ENCODE measurements at regions not wholly inside any gene's neighbourhood (a gene's known extent, or its start where the extent isn't known, plus 50 kb on each side); places are given as distances from the start of the nearest gene placed in this dataset.

DNA sequence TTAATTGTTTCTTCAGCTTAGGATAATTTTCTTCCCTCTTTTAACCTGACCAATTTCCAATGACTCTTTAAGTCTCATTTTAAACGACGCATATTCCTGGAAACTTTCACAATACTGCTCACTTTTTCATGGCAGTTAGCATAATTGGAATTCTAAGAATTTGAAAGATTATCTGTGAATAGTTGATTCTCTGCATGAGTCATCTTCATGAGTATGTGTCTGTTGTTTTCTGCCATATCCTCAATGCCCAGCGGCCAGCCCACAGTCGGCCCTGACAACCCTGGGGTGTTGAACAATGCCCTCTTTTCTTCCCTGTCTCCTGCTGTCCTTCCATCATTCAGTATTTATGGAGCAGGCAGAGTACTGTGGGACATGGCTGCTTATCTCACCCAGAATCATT, 554.2 kb downstream of the CDH26 start:
- H3K9me2 ChIP-seq (replicated peaks; ENCODE audit: insufficient read depth, low read length), result no peaks in the 10 kb centered on the region
- no peaks in the 10 kb centered on the region for H4K20me1 ChIP-seq (ENCODE audit: insufficient read depth, low read depth, low read length)
- no peaks in the 10 kb centered on the region for H3K9me3 ChIP-seq (ENCODE audit: low read length)
- no peaks in the 10 kb centered on the region for H3K79me2 ChIP-seq (ENCODE audit: low read length)
- H3K27ac ChIP-seq (ENCODE audit: low read length), result no peak overlapping the region
- H3K4me3 ChIP-seq (ENCODE audit: low read length), result no peak overlapping the region
- H3K36me3 ChIP-seq (ENCODE audit: insufficient read depth, low read length), result no peaks in the 10 kb centered on the region
- H3K4me2 ChIP-seq (ENCODE audit: low read depth, low read length, poor library complexity, severe bottlenecking), result no peak overlapping the region
- H3K27me3 ChIP-seq (ENCODE audit: low read length), result no peaks in the 10 kb centered on the region
- no peak overlapping the region for H2AFZ ChIP-seq (ENCODE audit: low read length)
- no peaks in the 10 kb centered on the region for H3K4me1 ChIP-seq (ENCODE audit: low read length)
- DNase-seq, result no peak
- no peak overlapping the region for H3K9ac ChIP-seq (ENCODE audit: low read length)

DNA sequence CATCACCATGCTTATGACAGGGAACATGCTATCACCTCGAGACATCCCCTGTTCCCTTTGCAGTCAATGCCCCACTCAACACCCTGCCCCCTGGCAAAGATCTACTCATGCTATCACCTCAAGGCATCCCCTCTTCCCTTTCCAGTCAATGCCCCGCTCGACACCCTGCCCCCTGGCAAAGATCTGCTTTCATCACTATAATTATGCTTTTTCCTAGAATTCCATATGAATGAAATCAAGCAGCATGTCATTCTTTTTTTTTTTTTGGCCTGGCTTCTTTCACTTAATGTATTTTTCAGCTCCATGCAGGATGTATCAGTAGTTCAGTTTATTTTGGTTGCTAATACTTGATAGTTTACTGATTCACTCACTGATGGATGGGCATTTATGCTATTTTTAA, 554.9 kb downstream of the CDH26 start:
- no peaks in the 10 kb centered on the region for H3K36me3 ChIP-seq (ENCODE audit: insufficient read depth, low read length)
- H3K79me2 ChIP-seq (ENCODE audit: low read length), result no peaks in the 10 kb centered on the region
- no peak overlapping the region for H3K9ac ChIP-seq (ENCODE audit: low read length)
- H3K27me3 ChIP-seq (ENCODE audit: low read length), result no peaks in the 10 kb centered on the region
- no peaks in the 10 kb centered on the region for H3K9me3 ChIP-seq (ENCODE audit: low read length)
- no peak for DNase-seq
- no peaks in the 10 kb centered on the region for H3K9me2 ChIP-seq (replicated peaks; ENCODE audit: insufficient read depth, low read length)
- no peaks in the 10 kb centered on the region for H3K4me1 ChIP-seq (ENCODE audit: low read length)
- no peak overlapping the region for H3K4me2 ChIP-seq (ENCODE audit: low read depth, low read length, poor library complexity, severe bottlenecking)
- H3K4me3 ChIP-seq (ENCODE audit: low read length), result no peak overlapping the region
- no peak overlapping the region for H2AFZ ChIP-seq (ENCODE audit: low read length)
- no peak overlapping the region for H3K27ac ChIP-seq (ENCODE audit: low read length)
- H4K20me1 ChIP-seq (ENCODE audit: insufficient read depth, low read depth, low read length), result no peaks in the 10 kb centered on the region

- Histone ChIP-seq H3K27me3 (ENCODE audit: low read length) (no peaks in the 10 kb centered on the region), H4K20me1 (ENCODE audit: insufficient read depth, low read depth, low read length) (no peaks in the 10 kb centered on the region), H3K4me3 (ENCODE audit: low read length) (no peak overlapping the region), H3K9me2 (replicated peaks; ENCODE audit: insufficient read depth, low read length) (no peaks in the 10 kb centered on the region), H3K27ac (ENCODE audit: low read length) (no peak overlapping the region), H3K36me3 (ENCODE audit: insufficient read depth, low read length) (no peaks in the 10 kb centered on the region), H3K4me2 (ENCODE audit: low read depth, low read length, poor library complexity, severe bottlenecking) (no peak overlapping the region), H3K4me1 (ENCODE audit: low read length) (no peaks in the 10 kb centered on the region), H3K79me2 (ENCODE audit: low read length) (no peaks in the 10 kb centered on the region), H3K9ac (ENCODE audit: low read length) (no peak overlapping the region), H3K9me3 (ENCODE audit: low read length) (no peaks in the 10 kb centered on the region), H2AFZ (ENCODE audit: low read length) (no peak overlapping the region)
- no peak for DNase-seq
Observed at GRCh38 chr20:60516442-60516841, 558.2 kb downstream of the CDH26 start.

- H3K4me1 ChIP-seq (ENCODE audit: low read length), result no peaks in the 10 kb centered on the region
- no peak overlapping the region for H2AFZ ChIP-seq (ENCODE audit: low read length)
- H3K27ac ChIP-seq (ENCODE audit: low read length), result no peak overlapping the region
- no peaks in the 10 kb centered on the region for H3K36me3 ChIP-seq (ENCODE audit: insufficient read depth, low read length)
- no peaks in the 10 kb centered on the region for H3K27me3 ChIP-seq (ENCODE audit: low read length)
- H3K4me3 ChIP-seq (ENCODE audit: low read length), result no peak overlapping the region
- DNase-seq, result no peak
- H3K9me2 ChIP-seq (replicated peaks; ENCODE audit: insufficient read depth, low read length), result no peaks in the 10 kb centered on the region
- H3K9me3 ChIP-seq (ENCODE audit: low read length), result no peaks in the 10 kb centered on the region
- no peak overlapping the region for H3K9ac ChIP-seq (ENCODE audit: low read length)
- H3K79me2 ChIP-seq (ENCODE audit: low read length), result no peaks in the 10 kb centered on the region
- no peaks in the 10 kb centered on the region for H4K20me1 ChIP-seq (ENCODE audit: insufficient read depth, low read depth, low read length)
- no peak overlapping the region for H3K4me2 ChIP-seq (ENCODE audit: low read depth, low read length, poor library complexity, severe bottlenecking)
Observed at GRCh38 chr20:60518022-60518421, 559.8 kb downstream of the CDH26 start.

- Histone ChIP-seq H3K27me3 (ENCODE audit: low read length) (no peaks in the 10 kb centered on the region), H3K4me1 (ENCODE audit: low read length) (no peaks in the 10 kb centered on the region), H3K4me2 (ENCODE audit: low read depth, low read length, poor library complexity, severe bottlenecking) (no peak overlapping the region), H3K9me3 (ENCODE audit: low read length) (no peaks in the 10 kb centered on the region), H3K36me3 (ENCODE audit: insufficient read depth, low read length) (no peaks in the 10 kb centered on the region), H3K9ac (ENCODE audit: low read length) (no peak overlapping the region), H3K27ac (ENCODE audit: low read length) (no peak overlapping the region), H3K79me2 (ENCODE audit: low read length) (no peaks in the 10 kb centered on the region), H2AFZ (ENCODE audit: low read length) (no peak overlapping the region), H4K20me1 (ENCODE audit: insufficient read depth, low read depth, low read length) (no peaks in the 10 kb centered on the region), H3K4me3 (ENCODE audit: low read length) (no peak overlapping the region), H3K9me2 (replicated peaks; ENCODE audit: insufficient read depth, low read length) (no peaks in the 10 kb centered on the region)
- no peak for DNase-seq
Observed at GRCh38 chr20:60525397-60525796, 567.2 kb downstream of the CDH26 start.

DNA sequence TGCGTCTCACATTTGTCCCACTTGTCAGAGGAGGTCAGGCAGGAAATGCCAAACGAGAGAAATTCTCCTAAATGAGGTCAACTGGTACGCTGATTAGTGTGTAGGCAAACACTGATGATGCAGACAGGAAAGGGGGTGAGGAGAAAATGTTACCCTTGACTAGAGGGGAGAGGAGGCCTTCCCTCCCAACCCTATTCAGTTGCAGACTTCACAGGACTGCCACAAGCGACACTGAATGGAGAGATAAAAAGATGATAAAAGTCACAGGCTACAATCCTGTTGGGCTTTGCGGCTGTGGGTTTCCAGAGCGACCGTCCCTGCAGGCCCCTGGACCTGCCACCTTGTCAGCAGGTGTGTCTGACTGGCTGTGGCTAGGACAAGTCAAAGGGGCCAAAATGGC, 569.4 kb downstream of the CDH26 start:
- H3K27ac ChIP-seq (ENCODE audit: low read length), result no peak overlapping the region
- H3K9me2 ChIP-seq (replicated peaks; ENCODE audit: insufficient read depth, low read length), result no peaks in the 10 kb centered on the region
- H3K9me3 ChIP-seq (ENCODE audit: low read length), result no peaks in the 10 kb centered on the region
- H3K4me1 ChIP-seq (ENCODE audit: low read length), result no peaks in the 10 kb centered on the region
- no peaks in the 10 kb centered on the region for H3K27me3 ChIP-seq (ENCODE audit: low read length)
- no peak overlapping the region for H2AFZ ChIP-seq (ENCODE audit: low read length)
- H3K4me3 ChIP-seq (ENCODE audit: low read length), result no peak overlapping the region
- no peak overlapping the region for H3K9ac ChIP-seq (ENCODE audit: low read length)
- no peaks in the 10 kb centered on the region for H4K20me1 ChIP-seq (ENCODE audit: insufficient read depth, low read depth, low read length)
- no peak for DNase-seq
- H3K36me3 ChIP-seq (ENCODE audit: insufficient read depth, low read length), result no peaks in the 10 kb centered on the region
- H3K79me2 ChIP-seq (ENCODE audit: low read length), result no peaks in the 10 kb centered on the region
- H3K4me2 ChIP-seq (ENCODE audit: low read depth, low read length, poor library complexity, severe bottlenecking), result no peak overlapping the region

GRCh38 chr20:60528141-60528540, 569.9 kb downstream of the CDH26 start:
- no peak for DNase-seq

DNA sequence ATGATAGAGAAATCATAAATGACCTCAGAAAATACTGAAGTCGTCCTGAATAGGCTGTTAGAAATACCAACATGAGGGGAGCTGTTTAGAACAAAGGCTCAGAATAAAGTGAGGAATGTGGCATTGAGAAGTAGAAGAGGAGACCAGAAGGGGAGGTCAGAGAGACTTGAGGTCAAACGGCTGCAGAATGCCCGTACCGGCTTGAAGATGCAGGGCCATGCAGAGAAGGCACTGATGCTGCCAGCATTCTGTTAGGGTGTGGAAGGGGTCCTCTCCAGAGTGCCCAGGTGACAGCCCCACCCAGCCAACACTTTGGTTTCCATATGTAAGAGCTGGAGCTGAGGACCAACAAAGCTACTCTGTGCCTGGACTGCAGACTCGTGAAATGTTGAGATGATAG, 570.9 kb downstream of the CDH26 start:
- no peaks in the 10 kb centered on the region for H3K36me3 ChIP-seq (ENCODE audit: insufficient read depth, low read length)
- H3K4me3 ChIP-seq (ENCODE audit: low read length), result no peak overlapping the region
- no peaks in the 10 kb centered on the region for H3K27me3 ChIP-seq (ENCODE audit: low read length)
- H3K27ac ChIP-seq (ENCODE audit: low read length), result no peak overlapping the region
- H3K9me2 ChIP-seq (replicated peaks; ENCODE audit: insufficient read depth, low read length), result no peaks in the 10 kb centered on the region
- H3K79me2 ChIP-seq (ENCODE audit: low read length), result no peaks in the 10 kb centered on the region
- no peaks in the 10 kb centered on the region for H3K9me3 ChIP-seq (ENCODE audit: low read length)
- no peaks in the 10 kb centered on the region for H3K4me1 ChIP-seq (ENCODE audit: low read length)
- no peak for DNase-seq
- no peak overlapping the region for H3K9ac ChIP-seq (ENCODE audit: low read length)
- H4K20me1 ChIP-seq (ENCODE audit: insufficient read depth, low read depth, low read length), result no peaks in the 10 kb centered on the region
- H2AFZ ChIP-seq (ENCODE audit: low read length), result no peak overlapping the region
- no peak overlapping the region for H3K4me2 ChIP-seq (ENCODE audit: low read depth, low read length, poor library complexity, severe bottlenecking)

More at GRCh38 chr20:60528141-60528540, 569.9 kb downstream of the CDH26 start:
- Histone ChIP-seq H3K79me2 (ENCODE audit: low read length) (no peaks in the 10 kb centered on the region), H3K4me2 (ENCODE audit: low read depth, low read length, poor library complexity, severe bottlenecking) (no peak overlapping the region), H3K9me2 (replicated peaks; ENCODE audit: insufficient read depth, low read length) (no peaks in the 10 kb centered on the region), H3K27ac (ENCODE audit: low read length) (no peak overlapping the region), H4K20me1 (ENCODE audit: insufficient read depth, low read depth, low read length) (no peaks in the 10 kb centered on the region), H3K27me3 (ENCODE audit: low read length) (no peaks in the 10 kb centered on the region), H2AFZ (ENCODE audit: low read length) (no peak overlapping the region), H3K9ac (ENCODE audit: low read length) (no peak overlapping the region), H3K9me3 (ENCODE audit: low read length) (no peaks in the 10 kb centered on the region), H3K4me3 (ENCODE audit: low read length) (no peak overlapping the region), H3K36me3 (ENCODE audit: insufficient read depth, low read length) (no peaks in the 10 kb centered on the region), H3K4me1 (ENCODE audit: low read length) (no peaks in the 10 kb centered on the region)

DNA sequence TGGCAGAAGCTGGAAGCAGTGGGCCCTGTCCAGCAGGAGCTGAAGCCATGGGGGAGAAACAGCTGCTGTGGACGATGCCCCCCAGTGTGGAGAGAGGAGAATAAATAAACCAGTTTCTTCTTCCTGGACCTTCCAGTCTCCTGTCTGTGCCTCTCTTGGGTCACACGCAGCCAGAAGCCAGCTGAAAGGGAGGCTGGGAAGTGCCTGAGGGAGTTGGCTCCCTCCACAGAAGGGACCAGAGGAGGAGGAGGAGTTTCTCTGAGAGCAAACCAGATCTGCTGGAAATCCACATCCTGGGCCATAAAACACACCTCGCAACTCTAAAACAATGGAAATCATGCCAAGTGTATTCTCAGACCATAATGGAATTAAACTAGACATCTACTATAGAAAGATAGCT, 577.0 kb downstream of the CDH26 start:
- Histone ChIP-seq H3K9me2 (replicated peaks; ENCODE audit: insufficient read depth, low read length) (no peaks in the 10 kb centered on the region), H3K4me2 (ENCODE audit: low read depth, low read length, poor library complexity, severe bottlenecking) (no peak overlapping the region), H3K36me3 (ENCODE audit: insufficient read depth, low read length) (no peaks in the 10 kb centered on the region), H2AFZ (ENCODE audit: low read length) (no peak overlapping the region), H3K27ac (ENCODE audit: low read length) (no peak overlapping the region), H3K9ac (ENCODE audit: low read length) (no peak overlapping the region), H3K4me1 (ENCODE audit: low read length) (no peaks in the 10 kb centered on the region), H4K20me1 (ENCODE audit: insufficient read depth, low read depth, low read length) (no peaks in the 10 kb centered on the region), H3K4me3 (ENCODE audit: low read length) (no peak overlapping the region), H3K79me2 (ENCODE audit: low read length) (no peaks in the 10 kb centered on the region), H3K9me3 (ENCODE audit: low read length) (no peaks in the 10 kb centered on the region), H3K27me3 (ENCODE audit: low read length) (no peaks in the 10 kb centered on the region)
- no peak for DNase-seq
